OCI-LY7 (cell line): ENCODE measurements at regions not wholly inside any gene's neighbourhood (a gene's known extent, or its start where the extent isn't known, plus 50 kb on each side); places are given as distances from the start of the nearest gene placed in this dataset.

ENCODE experiments used
- CTCF ChIP-seq: fragments of 200-600 bp; sonication (generic); conservative IDR thresholded peaks from 2 replicates; pipeline ENCODE4 v1.5.1; 2014; ENCODE audit warnings: mild to moderate bottlenecking, antibody characterized with exemption, low read length, moderate library complexity, mixed read lengths
- EZH2phosphoT487 ChIP-seq: fragments of 200-600 bp; sonication (generic); IDR thresholded peaks from 2 replicates; pipeline ENCODE4 v1.6.1; 2018; ENCODE audit warnings: low read depth, borderline replicate concordance, mild to moderate bottlenecking, mixed run types, antibody characterized with exemption, low read length, moderate library complexity, mixed read lengths

- TF ChIP-seq CTCF = no peak
- TF ChIP-seq EZH2phosphoT487 = no peak
Observed at GRCh38 chr4:19216476-19216875, 1035.2 kb upstream of the SLIT2 start.
